ENCODE measurements at regions not wholly inside any gene's neighbourhood (a gene's known extent, or its start where the extent isn't known, plus 50 kb on each side); places are given as distances from the start of the nearest gene placed in this dataset.
"Not testable (repeated sequence)": the region's sequence is repeated elsewhere in the genome, so short reads cannot be mapped to it uniquely, and the experiment has no call there.

DNA sequence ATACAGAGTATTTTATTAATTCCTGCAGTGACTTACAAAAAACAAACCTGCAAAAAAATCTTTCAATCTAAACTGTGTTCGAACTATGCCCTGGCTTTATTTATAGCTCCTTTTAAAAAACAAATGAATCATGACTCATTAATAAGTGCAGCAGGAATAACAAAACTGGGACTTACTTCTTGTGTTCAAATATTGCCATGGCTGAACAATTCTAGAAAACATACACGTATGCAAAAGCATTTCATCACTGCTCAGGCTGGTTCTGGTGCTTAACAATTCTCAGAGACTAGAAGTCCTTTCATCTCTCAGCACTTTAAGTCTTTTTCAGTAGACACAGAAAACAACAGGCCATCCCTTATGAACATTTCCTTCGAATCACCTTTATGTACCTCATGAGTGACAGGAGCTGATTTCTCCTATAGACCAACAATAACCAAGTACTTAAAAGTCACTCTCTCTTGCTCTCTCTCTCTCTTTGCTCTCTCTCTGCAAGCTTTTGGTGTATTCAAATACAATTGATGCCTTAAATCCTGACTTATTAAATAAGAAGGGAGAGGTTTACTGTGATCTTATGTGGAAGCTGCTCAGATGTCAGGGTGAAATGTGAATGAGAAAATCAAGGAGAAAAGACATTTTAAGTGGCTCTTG, 268.8 kb downstream of the TTC8 start:
- DNase-seq (ENCODE audit: low read depth) = peak; percentile 8
- TF ChIP-seq, protein P1, sequence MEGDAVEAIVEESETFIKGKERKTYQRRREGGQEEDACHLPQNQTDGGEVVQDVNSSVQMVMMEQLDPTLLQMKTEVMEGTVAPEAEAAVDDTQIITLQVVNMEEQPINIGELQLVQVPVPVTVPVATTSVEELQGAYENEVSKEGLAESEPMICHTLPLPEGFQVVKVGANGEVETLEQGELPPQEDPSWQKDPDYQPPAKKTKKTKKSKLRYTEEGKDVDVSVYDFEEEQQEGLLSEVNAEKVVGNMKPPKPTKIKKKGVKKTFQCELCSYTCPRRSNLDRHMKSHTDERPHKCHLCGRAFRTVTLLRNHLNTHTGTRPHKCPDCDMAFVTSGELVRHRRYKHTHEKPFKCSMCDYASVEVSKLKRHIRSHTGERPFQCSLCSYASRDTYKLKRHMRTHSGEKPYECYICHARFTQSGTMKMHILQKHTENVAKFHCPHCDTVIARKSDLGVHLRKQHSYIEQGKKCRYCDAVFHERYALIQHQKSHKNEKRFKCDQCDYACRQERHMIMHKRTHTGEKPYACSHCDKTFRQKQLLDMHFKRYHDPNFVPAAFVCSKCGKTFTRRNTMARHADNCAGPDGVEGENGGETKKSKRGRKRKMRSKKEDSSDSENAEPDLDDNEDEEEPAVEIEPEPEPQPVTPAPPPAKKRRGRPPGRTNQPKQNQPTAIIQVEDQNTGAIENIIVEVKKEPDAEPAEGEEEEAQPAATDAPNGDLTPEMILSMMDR (IDR thresholded peaks at IDR 0.05; ENCODE audit: insufficient read depth, low read depth, low read length, missing control alignments) = no peak
- H3K4me3 ChIP-seq (ENCODE audit: low read length) = no peak overlapping the region

DNA sequence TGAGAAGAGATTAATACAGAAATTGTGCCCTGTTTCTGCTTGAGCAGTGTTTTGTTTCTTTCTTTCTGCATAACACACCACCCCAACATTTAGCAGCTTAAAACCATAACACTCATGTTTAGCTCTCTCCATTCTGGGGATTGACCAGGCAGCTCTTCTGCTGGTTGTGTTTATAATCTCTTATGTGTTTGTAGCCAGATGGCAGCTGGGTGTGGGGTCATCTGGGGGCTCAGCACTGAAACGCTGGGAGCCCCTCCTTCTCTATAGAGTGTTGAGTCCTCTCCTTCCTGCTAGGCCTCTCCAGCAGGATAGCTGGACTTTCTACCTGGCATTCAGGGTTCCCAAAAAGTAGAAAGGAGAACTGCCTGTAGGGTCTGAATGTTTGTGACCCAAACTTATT, 270.6 kb downstream of the TTC8 start:
- DNase-seq (ENCODE audit: low read depth) = no peak
- H3K4me3 ChIP-seq (ENCODE audit: low read length) = no peak overlapping the region
- TF ChIP-seq, protein P1 (IDR thresholded peaks at IDR 0.05; ENCODE audit: insufficient read depth, low read depth, low read length, missing control alignments) = no peak

DNA sequence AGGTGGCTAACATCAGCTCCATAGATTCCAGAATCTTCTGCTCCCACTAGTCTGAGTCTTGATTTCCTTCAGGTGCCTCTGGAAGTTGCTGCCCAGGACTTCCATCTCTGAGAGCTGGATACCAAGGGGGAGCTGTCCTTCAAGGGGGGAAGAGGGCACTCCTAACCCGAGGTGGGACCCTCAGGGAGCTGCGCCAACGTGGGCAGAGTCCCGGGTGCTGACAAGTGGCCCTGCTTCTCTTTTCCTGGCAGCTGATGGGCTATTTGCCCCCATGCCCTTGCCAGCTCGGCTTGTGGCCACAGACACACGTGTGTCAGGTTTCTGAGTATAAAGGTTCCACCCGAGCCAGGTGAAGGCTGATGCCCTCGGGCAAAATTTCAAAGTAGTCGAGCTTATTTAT, 272.5 kb downstream of the TTC8 start:
- H3K4me3 ChIP-seq (ENCODE audit: low read length) = no peak overlapping the region
- DNase-seq (ENCODE audit: low read depth) = no peak
- TF ChIP-seq, protein P1 (IDR thresholded peaks at IDR 0.05; ENCODE audit: insufficient read depth, low read depth, low read length, missing control alignments) = no peak

DNA sequence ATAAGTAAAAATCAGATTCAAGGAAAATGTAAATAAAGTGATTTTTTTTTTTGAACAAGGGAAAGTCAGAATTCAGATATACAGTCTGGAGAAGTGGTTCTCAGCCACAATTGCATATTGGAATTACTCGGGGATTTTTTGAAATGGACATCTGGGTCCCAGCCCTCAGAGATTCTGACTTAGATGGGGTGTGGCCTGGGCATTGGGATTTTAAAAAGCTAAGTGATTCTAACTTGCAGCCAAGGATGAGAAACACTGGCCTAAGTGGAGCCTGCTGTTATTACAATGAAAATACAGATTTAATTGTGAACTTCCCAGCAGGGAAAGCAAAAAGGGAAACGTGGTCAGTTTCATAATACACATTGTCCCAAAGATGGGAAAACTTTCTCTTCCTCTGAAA, 273.8 kb downstream of the TTC8 start:
- no peak for DNase-seq (ENCODE audit: low read depth)
- TF ChIP-seq, protein P1 (IDR thresholded peaks at IDR 0.05; ENCODE audit: insufficient read depth, low read depth, low read length, missing control alignments) = no peak

DNA sequence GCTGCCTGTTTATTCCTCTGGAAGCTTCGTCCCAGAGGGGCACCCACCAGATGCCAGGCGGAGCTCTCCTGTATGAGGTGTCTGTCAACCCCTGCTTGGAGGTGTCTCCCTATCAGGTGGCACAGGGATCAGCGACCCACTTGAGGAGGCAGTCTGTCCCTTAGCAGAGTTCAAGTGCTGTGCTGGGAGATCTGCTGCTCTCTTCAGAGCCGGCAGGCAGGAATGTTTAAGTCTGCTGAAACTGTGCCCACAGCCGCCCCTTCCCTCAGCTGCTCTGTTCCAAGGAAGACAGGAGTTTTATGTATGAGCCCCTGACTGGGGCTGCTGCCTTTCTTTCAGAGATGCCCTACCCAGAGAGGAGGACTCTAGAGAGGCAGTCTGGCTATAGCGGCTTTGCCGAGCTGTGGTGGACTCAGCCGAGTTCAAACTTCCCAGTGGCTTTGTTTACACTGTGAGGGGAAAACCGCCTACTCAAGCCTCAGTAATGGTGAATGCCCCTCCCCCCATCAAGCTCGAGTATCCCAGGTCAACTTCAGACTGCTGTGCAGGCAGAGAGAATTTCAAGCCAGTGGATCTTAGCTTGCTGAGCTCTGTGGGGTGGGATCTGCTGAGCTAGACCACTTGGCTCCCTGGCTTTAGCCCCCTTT, 279.8 kb downstream of the TTC8 start:
- not testable (repeated sequence) for H3K4me3 ChIP-seq (ENCODE audit: low read length); DNase-seq (ENCODE audit: low read depth)

More for the DNA sequence above, 273.8 kb downstream of the TTC8 start:
- H3K4me3 ChIP-seq (ENCODE audit: low read length) = no peak overlapping the region

DNA sequence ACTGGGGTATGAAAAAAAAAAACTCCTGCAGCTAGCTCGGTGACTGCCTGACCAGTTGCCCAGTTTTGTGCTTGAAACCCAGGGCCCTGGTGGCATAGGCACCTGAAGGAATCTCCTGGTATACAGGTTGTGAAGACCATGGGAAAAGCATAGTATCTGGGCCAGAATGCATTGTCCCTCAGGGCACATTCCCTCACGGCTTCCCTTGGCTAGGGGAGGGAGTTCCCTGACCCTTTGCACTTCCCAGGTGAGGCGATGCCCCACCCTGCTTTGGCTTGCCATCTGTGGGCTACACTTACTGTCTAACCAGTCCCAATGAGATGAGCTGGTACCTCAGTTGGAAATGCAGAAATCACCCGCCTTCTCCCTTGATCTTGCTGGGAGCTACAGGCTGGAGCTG, 280.4 kb downstream of the TTC8 start:
- not testable (repeated sequence) for H3K4me3 ChIP-seq (ENCODE audit: low read length)

More for the DNA sequence above, 280.4 kb downstream of the TTC8 start:
- DNase-seq (ENCODE audit: low read depth) = not testable (repeated sequence)

All from epithelial cell of esophagus (primary cell).